Breast epithelium (tissue), 3 donors: ENCODE measurements at regions not wholly inside any gene's neighbourhood (a gene's known extent, or its start where the extent isn't known, plus 50 kb on each side); places are given as distances from the start of the nearest gene placed in this dataset.

Experiments used
- POLR2A ChIP-seq: fragments of 450-650 bp; IDR thresholded peaks from one replicate; pipeline ENCODE4 v1.6.1; 2016; ENCODE audit warnings: antibody characterized with exemption, mild to moderate bottlenecking, moderate library complexity
- POLR2AphosphoS5 ChIP-seq, 3 donors: sonication (generic); formaldehyde crosslinking; IDR thresholded peaks; one replicate each; pipeline ENCODE4 v1.6.1; 2017; ENCODE audit warnings: antibody characterized with exemption in 3 of 3
- TF ChIP-seq, protein P1 (sequence below), 3 donors: fragments of 450-650 bp; IDR thresholded peaks; one replicate each; pipeline ENCODE4 v1.5.1; 2016 to 2017; ENCODE audit warnings: antibody characterized with exemption in 3 of 3, mild to moderate bottlenecking in 3 of 3, moderate library complexity in 3 of 3

DNA sequence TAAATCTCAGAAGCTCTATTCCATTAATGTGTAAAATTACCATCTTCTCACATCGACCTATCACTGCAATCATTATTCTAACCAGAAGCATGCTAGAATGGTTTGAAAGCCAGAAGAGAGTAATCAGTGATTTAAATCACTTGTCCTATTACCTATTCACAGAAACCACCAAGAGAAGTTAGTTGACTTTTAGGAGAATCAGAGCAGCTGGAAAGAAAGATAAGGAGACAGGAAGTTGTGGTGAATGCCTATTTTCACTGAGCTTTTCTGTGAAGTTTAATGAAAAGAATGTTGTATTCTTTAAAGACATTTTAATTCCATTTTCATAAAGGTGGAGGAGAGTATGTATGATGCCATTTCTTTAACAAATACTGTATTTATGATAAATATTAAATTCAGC is 352.6 kb upstream of the CRIM1 start:
- TF ChIP-seq, protein P1, sequence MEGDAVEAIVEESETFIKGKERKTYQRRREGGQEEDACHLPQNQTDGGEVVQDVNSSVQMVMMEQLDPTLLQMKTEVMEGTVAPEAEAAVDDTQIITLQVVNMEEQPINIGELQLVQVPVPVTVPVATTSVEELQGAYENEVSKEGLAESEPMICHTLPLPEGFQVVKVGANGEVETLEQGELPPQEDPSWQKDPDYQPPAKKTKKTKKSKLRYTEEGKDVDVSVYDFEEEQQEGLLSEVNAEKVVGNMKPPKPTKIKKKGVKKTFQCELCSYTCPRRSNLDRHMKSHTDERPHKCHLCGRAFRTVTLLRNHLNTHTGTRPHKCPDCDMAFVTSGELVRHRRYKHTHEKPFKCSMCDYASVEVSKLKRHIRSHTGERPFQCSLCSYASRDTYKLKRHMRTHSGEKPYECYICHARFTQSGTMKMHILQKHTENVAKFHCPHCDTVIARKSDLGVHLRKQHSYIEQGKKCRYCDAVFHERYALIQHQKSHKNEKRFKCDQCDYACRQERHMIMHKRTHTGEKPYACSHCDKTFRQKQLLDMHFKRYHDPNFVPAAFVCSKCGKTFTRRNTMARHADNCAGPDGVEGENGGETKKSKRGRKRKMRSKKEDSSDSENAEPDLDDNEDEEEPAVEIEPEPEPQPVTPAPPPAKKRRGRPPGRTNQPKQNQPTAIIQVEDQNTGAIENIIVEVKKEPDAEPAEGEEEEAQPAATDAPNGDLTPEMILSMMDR (IDR thresholded peaks at IDR 0.05), result no peak
- TF ChIP-seq POLR2A (no peak), POLR2AphosphoS5 (IDR thresholded peaks at IDR 0.05) (no peak)
